ENCODE measurements at regions not wholly inside any gene's neighbourhood (a gene's known extent, or its start where the extent isn't known, plus 50 kb on each side); places are given as distances from the start of the nearest gene placed in this dataset.

DNA sequence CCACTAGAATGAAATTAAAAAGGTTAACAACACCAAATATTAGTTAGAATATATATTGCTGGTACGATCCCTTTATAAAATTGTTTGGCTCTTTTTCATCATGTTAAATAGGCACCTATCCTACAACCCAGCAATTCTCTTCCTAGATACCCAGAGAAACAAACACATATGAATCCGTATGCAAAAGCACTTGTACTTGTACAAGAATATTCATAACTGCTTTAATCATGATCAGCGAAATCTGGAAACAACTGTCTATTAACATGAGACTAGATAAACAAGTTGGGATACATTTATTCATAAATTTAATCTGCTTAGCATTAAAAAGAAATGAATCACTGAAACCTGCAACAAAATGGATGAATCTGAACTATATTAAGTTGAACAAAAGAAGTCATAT is 113.7 kb upstream of the MAP1B start:
- H3K27me3 ChIP-seq (ENCODE audit: low read length): no peaks in the 10 kb centered on the region
- H3K36me3 ChIP-seq (ENCODE audit: low read length): no peaks in the 10 kb centered on the region

DNA sequence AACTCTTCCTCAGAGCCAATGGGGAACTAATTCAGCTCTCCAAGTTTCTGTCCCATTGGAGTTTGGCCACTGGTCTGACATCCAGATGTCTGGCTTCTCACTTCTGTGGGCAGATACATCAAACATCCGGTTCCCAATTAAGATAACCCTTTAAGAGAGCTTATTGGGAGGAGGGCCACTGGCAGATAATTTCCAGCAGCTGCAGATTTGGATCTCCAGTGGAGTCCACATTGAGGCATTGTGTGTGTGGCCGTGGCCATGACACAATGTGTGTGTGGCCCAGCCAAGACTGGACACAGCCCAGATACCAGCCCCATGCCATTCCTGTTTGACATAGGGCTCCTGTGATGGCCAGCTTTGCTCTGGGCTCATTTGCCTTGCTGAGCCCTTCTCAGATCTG is 110.5 kb upstream of the MAP1B start:
- Histone ChIP-seq H3K27ac (ENCODE audit: low read depth, low read length) (no peak overlapping the region), H4K20me1 (ENCODE audit: low read depth, low read length) (no peaks in the 10 kb centered on the region), H3K9me2 (replicated peaks; ENCODE audit: insufficient read depth, low read length) (no peaks in the 10 kb centered on the region; the same call in 1 of the 2 replicates), H3K27me3 (ENCODE audit: low read length) (no peaks in the 10 kb centered on the region), H3K36me3 (ENCODE audit: low read length) (no peaks in the 10 kb centered on the region), H2AFZ (ENCODE audit: low read depth, low read length, severe bottlenecking) (no peak overlapping the region), H3K4me3 (ENCODE audit: insufficient read depth, low read length, poor library complexity, severe bottlenecking) (no peak overlapping the region), H3K79me2 (ENCODE audit: insufficient read depth, low read length) (no peaks in the 10 kb centered on the region), H3K9ac (ENCODE audit: low read length) (no peak overlapping the region), H3K4me2 (ENCODE audit: low read depth, low read length, poor library complexity, severe bottlenecking) (no peak overlapping the region), H3F3A (ENCODE audit: insufficient read depth) (no peaks in the 10 kb centered on the region), H3K9me3 (ENCODE audit: insufficient read depth, low read length) (no peaks in the 10 kb centered on the region)
- TF ChIP-seq, protein P1, sequence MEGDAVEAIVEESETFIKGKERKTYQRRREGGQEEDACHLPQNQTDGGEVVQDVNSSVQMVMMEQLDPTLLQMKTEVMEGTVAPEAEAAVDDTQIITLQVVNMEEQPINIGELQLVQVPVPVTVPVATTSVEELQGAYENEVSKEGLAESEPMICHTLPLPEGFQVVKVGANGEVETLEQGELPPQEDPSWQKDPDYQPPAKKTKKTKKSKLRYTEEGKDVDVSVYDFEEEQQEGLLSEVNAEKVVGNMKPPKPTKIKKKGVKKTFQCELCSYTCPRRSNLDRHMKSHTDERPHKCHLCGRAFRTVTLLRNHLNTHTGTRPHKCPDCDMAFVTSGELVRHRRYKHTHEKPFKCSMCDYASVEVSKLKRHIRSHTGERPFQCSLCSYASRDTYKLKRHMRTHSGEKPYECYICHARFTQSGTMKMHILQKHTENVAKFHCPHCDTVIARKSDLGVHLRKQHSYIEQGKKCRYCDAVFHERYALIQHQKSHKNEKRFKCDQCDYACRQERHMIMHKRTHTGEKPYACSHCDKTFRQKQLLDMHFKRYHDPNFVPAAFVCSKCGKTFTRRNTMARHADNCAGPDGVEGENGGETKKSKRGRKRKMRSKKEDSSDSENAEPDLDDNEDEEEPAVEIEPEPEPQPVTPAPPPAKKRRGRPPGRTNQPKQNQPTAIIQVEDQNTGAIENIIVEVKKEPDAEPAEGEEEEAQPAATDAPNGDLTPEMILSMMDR (IDR thresholded peaks at IDR 0.05; ENCODE audit: insufficient read depth, low read length, poor library complexity, severe bottlenecking): no peak
- TF ChIP-seq EZH2phosphoT487 (conservative IDR thresholded peaks at IDR 0.05; ENCODE audit: low read length): no peak

More for the DNA sequence above, 113.7 kb upstream of the MAP1B start:
- no peaks in the 10 kb centered on the region for H3F3A ChIP-seq (ENCODE audit: insufficient read depth)
- TF ChIP-seq EZH2phosphoT487 (conservative IDR thresholded peaks at IDR 0.05; ENCODE audit: low read length): no peak
- TF ChIP-seq, protein P1 (IDR thresholded peaks at IDR 0.05; ENCODE audit: insufficient read depth, low read length, poor library complexity, severe bottlenecking): no peak
- H2AFZ ChIP-seq (ENCODE audit: low read depth, low read length, severe bottlenecking): no peak overlapping the region
- H3K9me3 ChIP-seq (ENCODE audit: insufficient read depth, low read length): no peaks in the 10 kb centered on the region
- H3K9me2 ChIP-seq (replicated peaks; ENCODE audit: insufficient read depth, low read length): no peaks in the 10 kb centered on the region; the same call in 1 of the 2 replicates
- no peak overlapping the region for H3K9ac ChIP-seq (ENCODE audit: low read length)
- H3K4me3 ChIP-seq (ENCODE audit: insufficient read depth, low read length, poor library complexity, severe bottlenecking): no peak overlapping the region
- H3K27ac ChIP-seq (ENCODE audit: low read depth, low read length): no peak overlapping the region
- H3K79me2 ChIP-seq (ENCODE audit: insufficient read depth, low read length): no peaks in the 10 kb centered on the region
- no peaks in the 10 kb centered on the region for H4K20me1 ChIP-seq (ENCODE audit: low read depth, low read length)
- no peak overlapping the region for H3K4me2 ChIP-seq (ENCODE audit: low read depth, low read length, poor library complexity, severe bottlenecking)

DNA sequence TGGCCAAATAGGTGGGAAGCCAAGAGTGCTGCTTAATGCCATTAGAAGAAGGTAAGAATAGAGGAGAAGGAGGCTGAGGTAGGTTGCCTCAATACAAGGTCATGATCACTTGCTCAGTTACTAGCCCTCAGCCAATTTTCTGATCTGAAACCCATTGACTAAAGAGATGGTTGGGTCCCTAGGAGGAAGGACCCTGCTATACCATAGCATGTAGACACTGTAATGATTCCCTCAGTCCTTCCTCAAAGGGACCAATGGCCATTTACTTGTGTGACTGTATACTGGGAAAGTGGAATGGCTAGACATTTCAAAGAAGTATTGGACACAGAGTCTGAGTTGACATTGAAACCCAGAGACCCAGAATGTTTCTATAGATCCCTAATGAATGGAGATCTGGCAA is 108.5 kb upstream of the MAP1B start:
- no peak overlapping the region for H2AFZ ChIP-seq (ENCODE audit: low read depth, low read length, severe bottlenecking)
- H3K4me2 ChIP-seq (ENCODE audit: low read depth, low read length, poor library complexity, severe bottlenecking): no peak overlapping the region
- no peak overlapping the region for H3K9ac ChIP-seq (ENCODE audit: low read length)
- no peaks in the 10 kb centered on the region for H3K79me2 ChIP-seq (ENCODE audit: insufficient read depth, low read length)
- TF ChIP-seq, protein P1 (IDR thresholded peaks at IDR 0.05; ENCODE audit: insufficient read depth, low read length, poor library complexity, severe bottlenecking): no peak
- TF ChIP-seq EZH2phosphoT487 (conservative IDR thresholded peaks at IDR 0.05; ENCODE audit: low read length): no peak
- H3K27me3 ChIP-seq (ENCODE audit: low read length): no peaks in the 10 kb centered on the region
- no peak overlapping the region for H3K27ac ChIP-seq (ENCODE audit: low read depth, low read length)
- H3K4me3 ChIP-seq (ENCODE audit: insufficient read depth, low read length, poor library complexity, severe bottlenecking): no peak overlapping the region
- H4K20me1 ChIP-seq (ENCODE audit: low read depth, low read length): no peaks in the 10 kb centered on the region
- H3F3A ChIP-seq (ENCODE audit: insufficient read depth): no peaks in the 10 kb centered on the region
- no peaks in the 10 kb centered on the region for H3K9me3 ChIP-seq (ENCODE audit: insufficient read depth, low read length)
- no peaks in the 10 kb centered on the region for H3K36me3 ChIP-seq (ENCODE audit: low read length)
- H3K9me2 ChIP-seq (replicated peaks; ENCODE audit: insufficient read depth, low read length): no peaks in the 10 kb centered on the region; the same call in 1 of the 2 replicates

Measured in SU-DHL-6 (cell line).